GM12878 (cell line): ENCODE measurements at regions not wholly inside any gene's neighbourhood (a gene's known extent, or its start where the extent isn't known, plus 50 kb on each side); places are given as distances from the start of the nearest gene placed in this dataset.

ENCODE experiments used
- ATAC-seq: fragments of 200-7000 bp; cut with Tn5 transposase; 3 replicates; pipeline ENCODE4 v1.9.1; 2020; ENCODE audit warnings: mild to moderate bottlenecking, moderate library complexity
- BruUV-seq: library from RNA; stranded (reverse); fragments of 400-500 nt; replicated peaks from 2 replicates; lab custom pipeline; 2021; lab: Mats Ljungman, UMichigan
- CTCF ChIA-PET: fragments of 300-600 bp; sonication (Branson Sonifier 250); formaldehyde crosslinking; extraction: SDS; loops from one replicate; lab custom pipeline; 2021; ENCODE audit warnings: inconsistent platforms; lab: Yijun Ruan, JAX
- POLR2A ChIA-PET: fragments of 350-600 bp; formaldehyde crosslinking; extraction: SDS; loops from one replicate; lab custom pipeline; 2021; ENCODE audit warnings: inconsistent platforms; lab: Charles Lee
- RAD21 ChIA-PET: fragments of 300-600 bp; sonication (Branson Sonifier 250); formaldehyde crosslinking; loops from one replicate; lab custom pipeline; 2023; ENCODE audit warnings: antibody characterized with exemption; ENCODE audit not compliant: unreplicated experiment; lab: Charles Lee
- SMC1A ChIA-PET: fragments of 300-600 bp; sonication (Branson Sonifier 250); formaldehyde crosslinking; loops from one replicate; lab custom pipeline; 2023; ENCODE audit not compliant: unreplicated experiment, uncharacterized antibody; lab: Charles Lee
- DNase-seq: peaks from one replicate; pipeline ENCODE4 v3.0.0-alpha.2; 2011; ENCODE audit warnings: low read depth, low spot score
- FAIRE-seq: peaks from 3 replicates; lab custom pipeline; 2011; peaks lifted over from hg19 to GRCh38; lab: Jason Lieb, UNC
- H2AFZ ChIP-seq: 2 replicates; pipeline ENCODE4 v1.6.0; 2011; ENCODE audit warnings: low read depth, low read length, control low read depth; ENCODE audit not compliant: control insufficient read depth
- H3K27ac ChIP-seq: 2 replicates; pipeline ENCODE4 v1.5.1; 2011; ENCODE audit warnings: control low read depth; ENCODE audit not compliant: control insufficient read depth, insufficient read depth
- H3K27me3 ChIP-seq, 2 experiments: replicated peaks in 1 of 2; 2 replicates each; pipeline versions ENCODE4 v1.6.0 to v1.6.1; 2011; ENCODE audit warnings: low read length in 1 of 2; ENCODE audit not compliant: control insufficient read depth in 2 of 2, insufficient read depth in 2 of 2
- H3K36me3 ChIP-seq, 2 experiments: 2 replicates each; pipeline ENCODE4 v1.5.1; 2011; ENCODE audit warnings: low read length in 1 of 2; ENCODE audit not compliant: control insufficient read depth in 2 of 2, insufficient read depth in 2 of 2
- H3K4me1 ChIP-seq: 2 replicates; pipeline ENCODE4 v1.6.1; 2011; ENCODE audit warnings: mild to moderate bottlenecking, low read length, moderate library complexity, mixed read lengths; ENCODE audit not compliant: control insufficient read depth, insufficient read depth
- H3K4me2 ChIP-seq: 2 replicates; pipeline ENCODE4 v1.6.0; 2011; ENCODE audit warnings: control low read depth; ENCODE audit not compliant: control insufficient read depth, insufficient read depth
- H3K4me3 ChIP-seq: fragments of 200-600 bp; sonication (generic); 2 replicates; pipeline ENCODE4 v1.5.1; 2016
- H3K79me2 ChIP-seq: 2 replicates; pipeline ENCODE4 v1.6.0; 2011; ENCODE audit warnings: low read length; ENCODE audit not compliant: control insufficient read depth, insufficient read depth
- H3K9ac ChIP-seq: 2 replicates; pipeline ENCODE4 v1.8.0; 2011; ENCODE audit warnings: low read length, control low read depth, mixed read lengths; ENCODE audit not compliant: control insufficient read depth, insufficient read depth
- H3K9me3 ChIP-seq: replicated peaks from 3 replicates; pipeline ENCODE4 v1.5.1; 2011; ENCODE audit warnings: mild to moderate bottlenecking, low read length; ENCODE audit not compliant: control insufficient read depth, insufficient read depth
- H4K20me1 ChIP-seq: 2 replicates; pipeline ENCODE4 v1.6.0; 2011; ENCODE audit not compliant: control insufficient read depth, insufficient read depth
- ATF2 ChIP-seq: IDR thresholded peaks from 2 replicates; pipeline ENCODE4 v1.6.1; 2012; ENCODE audit warnings: low read length, inconsistent platforms
- ATF7 ChIP-seq: fragments of 450-650 bp; IDR thresholded peaks from 2 replicates; pipeline ENCODE4 v1.6.1; 2016; ENCODE audit warnings: low read depth, mild to moderate bottlenecking
- BCL11A ChIP-seq: IDR thresholded peaks from 2 replicates; pipeline ENCODE4 v1.6.1; 2011; ENCODE audit warnings: low read depth, low read length
- GABPA ChIP-seq: IDR thresholded peaks from 2 replicates; pipeline ENCODE4 v1.6.1; 2014; ENCODE audit warnings: antibody characterized with exemption, low read depth, mild to moderate bottlenecking, inconsistent platforms
- HDGF ChIP-seq: fragments of 450-650 bp; IDR thresholded peaks from 2 replicates; pipeline ENCODE4 v1.6.1; 2016; ENCODE audit warnings: antibody characterized with exemption
- IKZF1 ChIP-seq: fragments of 450-650 bp; conservative IDR thresholded peaks from 2 replicates; pipeline ENCODE4 v1.6.1; 2017; ENCODE audit warnings: antibody characterized with exemption, mild to moderate bottlenecking
- LARP7 ChIP-seq: fragments of 450-650 bp; IDR thresholded peaks from 2 replicates; pipeline ENCODE4 v1.6.1; 2017; ENCODE audit warnings: mild to moderate bottlenecking
- NRF1 ChIP-seq: conservative IDR thresholded peaks from 2 replicates; pipeline ENCODE4 v1.6.1; 2011; ENCODE audit warnings: mild to moderate bottlenecking, low read depth, low read length, improper control_type of control experiment
- SREBF1 ChIP-seq: IDR thresholded peaks from 2 replicates; pipeline ENCODE4 v1.6.1; 2012; ENCODE audit warnings: mild to moderate bottlenecking, low read length
- SRF ChIP-seq, 2 experiments: IDR thresholded peaks; 2 replicates each; pipeline ENCODE4 v1.6.1; 2011; ENCODE audit warnings: low read depth in 2 of 2, low read length in 2 of 2, mild to moderate bottlenecking in 1 of 2, moderate library complexity in 1 of 2
- TCF12 ChIP-seq: IDR thresholded peaks from 2 replicates; pipeline ENCODE4 v1.6.1; 2011; ENCODE audit warnings: low read depth, mild to moderate bottlenecking, low read length
- WRNIP1 ChIP-seq: IDR thresholded peaks from 2 replicates; pipeline ENCODE4 v1.6.1; 2011; ENCODE audit warnings: low read depth, low read length, improper control_type of control experiment, borderline replicate concordance
- ZBTB40 ChIP-seq: fragments of 450-650 bp; IDR thresholded peaks from 2 replicates; pipeline ENCODE4 v1.6.1; 2016; ENCODE audit warnings: mild to moderate bottlenecking, moderate library complexity, borderline replicate concordance
- ZNF217 ChIP-seq: fragments of 450-650 bp; IDR thresholded peaks from 2 replicates; pipeline ENCODE4 v1.6.1; 2017; ENCODE audit warnings: antibody characterized with exemption, mild to moderate bottlenecking
- WGBS: methylation state at CpG from one replicate; pipeline ENCODE4 v1.1.6; 2016; ENCODE audit warnings: low lambda C conversion rate; ENCODE audit not compliant: insufficient replicate concordance, insufficient coverage; ENCODE audit errors: missing lambda C conversion rate; 5-methylcytosine and 5-hydroxymethylcytosine counted together
- in situ Hi-C: fragments of 300-500 bp; cut with MboI; formaldehyde crosslinking; loops from 9 replicates; pipeline ENCODE4 v1.14.3; 2018; ENCODE audit warnings: mixed read lengths
- intact Hi-C: fragments of 100-400 bp; cut with micrococcal nuclease; formaldehyde crosslinking; loops from one replicate; pipeline ENCODE4 v1.14.2; 2022; ENCODE audit not compliant: unreplicated experiment
- TF ChIP-seq, protein P1 (sequence below): fragments of 150-350 bp; IDR thresholded peaks from 2 replicates; pipeline ENCODE4 v1.6.1; 2016; ENCODE audit warnings: low read depth, low read length
- TF ChIP-seq, protein P2 (sequence below): IDR thresholded peaks from 2 replicates; pipeline ENCODE4 v1.6.1; 2011; ENCODE audit warnings: borderline replicate concordance, low read depth, mild to moderate bottlenecking, moderate library complexity, mixed read lengths, low read length; ENCODE audit not compliant: insufficient read depth; ENCODE audit errors: extremely low read length

GRCh38 chr9:79080536-79080935 lies 491.2 kb upstream of the TLE4 start:
- RAD21 ChIA-PET: no interaction called here
- Histone ChIP-seq H3K36me3 (no peaks in the 10 kb centered on the region), H3K4me2 (no peak overlapping the region), H3K79me2 (no peaks in the 10 kb centered on the region), H3K27ac (no peak overlapping the region), H3K4me3 (no peak overlapping the region), H2AFZ (no peak overlapping the region), H4K20me1 (no peaks in the 10 kb centered on the region), H3K9me3 (no peaks in the 10 kb centered on the region; the same call in 2 of the 3 replicates), H3K4me1 (no peaks in the 10 kb centered on the region), H3K9ac (no peak overlapping the region), H3K27me3 (no peaks in the 10 kb centered on the region)
- CTCF ChIA-PET: no interaction called here
- TF ChIP-seq GABPA (no peak), SREBF1 (no peak), WRNIP1 (no peak), NRF1 (no peak), ZNF217 (no peak), TCF12 (no peak), LARP7 (no peak), ATF2 (no peak), IKZF1 (no peak), ATF7 (no peak), HDGF (no peak), ZBTB40 (no peak), SRF (IDR thresholded peaks at IDR 0.05; ENCODE audit: low read depth in 2 of 2, low read length in 2 of 2) (no peak), BCL11A (no peak)
- TF ChIP-seq, protein P1, sequence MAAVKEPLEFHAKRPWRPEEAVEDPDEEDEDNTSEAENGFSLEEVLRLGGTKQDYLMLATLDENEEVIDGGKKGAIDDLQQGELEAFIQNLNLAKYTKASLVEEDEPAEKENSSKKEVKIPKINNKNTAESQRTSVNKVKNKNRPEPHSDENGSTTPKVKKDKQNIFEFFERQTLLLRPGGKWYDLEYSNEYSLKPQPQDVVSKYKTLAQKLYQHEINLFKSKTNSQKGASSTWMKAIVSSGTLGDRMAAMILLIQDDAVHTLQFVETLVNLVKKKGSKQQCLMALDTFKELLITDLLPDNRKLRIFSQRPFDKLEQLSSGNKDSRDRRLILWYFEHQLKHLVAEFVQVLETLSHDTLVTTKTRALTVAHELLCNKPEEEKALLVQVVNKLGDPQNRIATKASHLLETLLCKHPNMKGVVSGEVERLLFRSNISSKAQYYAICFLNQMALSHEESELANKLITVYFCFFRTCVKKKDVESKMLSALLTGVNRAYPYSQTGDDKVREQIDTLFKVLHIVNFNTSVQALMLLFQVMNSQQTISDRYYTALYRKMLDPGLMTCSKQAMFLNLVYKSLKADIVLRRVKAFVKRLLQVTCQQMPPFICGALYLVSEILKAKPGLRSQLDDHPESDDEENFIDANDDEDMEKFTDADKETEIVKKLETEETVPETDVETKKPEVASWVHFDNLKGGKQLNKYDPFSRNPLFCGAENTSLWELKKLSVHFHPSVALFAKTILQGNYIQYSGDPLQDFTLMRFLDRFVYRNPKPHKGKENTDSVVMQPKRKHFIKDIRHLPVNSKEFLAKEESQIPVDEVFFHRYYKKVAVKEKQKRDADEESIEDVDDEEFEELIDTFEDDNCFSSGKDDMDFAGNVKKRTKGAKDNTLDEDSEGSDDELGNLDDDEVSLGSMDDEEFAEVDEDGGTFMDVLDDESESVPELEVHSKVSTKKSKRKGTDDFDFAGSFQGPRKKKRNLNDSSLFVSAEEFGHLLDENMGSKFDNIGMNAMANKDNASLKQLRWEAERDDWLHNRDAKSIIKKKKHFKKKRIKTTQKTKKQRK: no peak
- TF ChIP-seq, protein P2, sequence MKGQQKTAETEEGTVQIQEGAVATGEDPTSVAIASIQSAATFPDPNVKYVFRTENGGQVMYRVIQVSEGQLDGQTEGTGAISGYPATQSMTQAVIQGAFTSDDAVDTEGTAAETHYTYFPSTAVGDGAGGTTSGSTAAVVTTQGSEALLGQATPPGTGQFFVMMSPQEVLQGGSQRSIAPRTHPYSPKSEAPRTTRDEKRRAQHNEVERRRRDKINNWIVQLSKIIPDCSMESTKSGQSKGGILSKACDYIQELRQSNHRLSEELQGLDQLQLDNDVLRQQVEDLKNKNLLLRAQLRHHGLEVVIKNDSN: no peak
- DNase-seq (no peak), FAIRE-seq (no peak), ATAC-seq (no peak)
- 0% methylated on average over 2 of the region's 2 CpGs for WGBS
- BruUV-seq: no TSS peak
- intact Hi-C loops: loop anchor here (10.0 kb wide), 1 partner anchor 64 kb away; no protein-coding TSS in a partner anchor
- POLR2A ChIA-PET: no interaction called here
- in situ Hi-C loops: no loop called here
- SMC1A ChIA-PET: no interaction called here
